C4-2B (cell line): ENCODE measurements at regions not wholly inside any gene's neighbourhood (a gene's known extent, or its start where the extent isn't known, plus 50 kb on each side); places are given as distances from the start of the nearest gene placed in this dataset.
"Not testable (repeated sequence)": the region's sequence is repeated elsewhere in the genome, so short reads cannot be mapped to it uniquely, and the experiment has no call there.

Experiments
- H3K27ac ChIP-seq: fragments of 450-650 bp; 2 replicates; pipeline ENCODE4 v1.5.1; 2017
- ZFX ChIP-seq: fragments of 450-650 bp; IDR thresholded peaks from 2 replicates; pipeline ENCODE4 v1.6.1; 2017
- TF ChIP-seq, protein P1 (sequence below): fragments of 450-650 bp; conservative IDR thresholded peaks from 2 replicates; pipeline ENCODE4 v1.5.1; 2017; ENCODE audit warnings: mild to moderate bottlenecking

GRCh38 chr5:89662499-89662898, 747.1 kb downstream of the CETN3 start:
- H3K27ac ChIP-seq, result no peak overlapping the region
- TF ChIP-seq ZFX, result no peak
- TF ChIP-seq, protein P1, sequence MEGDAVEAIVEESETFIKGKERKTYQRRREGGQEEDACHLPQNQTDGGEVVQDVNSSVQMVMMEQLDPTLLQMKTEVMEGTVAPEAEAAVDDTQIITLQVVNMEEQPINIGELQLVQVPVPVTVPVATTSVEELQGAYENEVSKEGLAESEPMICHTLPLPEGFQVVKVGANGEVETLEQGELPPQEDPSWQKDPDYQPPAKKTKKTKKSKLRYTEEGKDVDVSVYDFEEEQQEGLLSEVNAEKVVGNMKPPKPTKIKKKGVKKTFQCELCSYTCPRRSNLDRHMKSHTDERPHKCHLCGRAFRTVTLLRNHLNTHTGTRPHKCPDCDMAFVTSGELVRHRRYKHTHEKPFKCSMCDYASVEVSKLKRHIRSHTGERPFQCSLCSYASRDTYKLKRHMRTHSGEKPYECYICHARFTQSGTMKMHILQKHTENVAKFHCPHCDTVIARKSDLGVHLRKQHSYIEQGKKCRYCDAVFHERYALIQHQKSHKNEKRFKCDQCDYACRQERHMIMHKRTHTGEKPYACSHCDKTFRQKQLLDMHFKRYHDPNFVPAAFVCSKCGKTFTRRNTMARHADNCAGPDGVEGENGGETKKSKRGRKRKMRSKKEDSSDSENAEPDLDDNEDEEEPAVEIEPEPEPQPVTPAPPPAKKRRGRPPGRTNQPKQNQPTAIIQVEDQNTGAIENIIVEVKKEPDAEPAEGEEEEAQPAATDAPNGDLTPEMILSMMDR, result no peak

- TF ChIP-seq, protein P1, result no peak
- no peak for TF ChIP-seq ZFX
- no peak overlapping the region for H3K27ac ChIP-seq
Measured at GRCh38 chr5:89638871-89639270, 755.9 kb upstream of the MEF2C start.

- not testable (repeated sequence) for H3K27ac ChIP-seq
Measured at GRCh38 chr5:89634176-89634575, 751.2 kb upstream of the MEF2C start.

DNA sequence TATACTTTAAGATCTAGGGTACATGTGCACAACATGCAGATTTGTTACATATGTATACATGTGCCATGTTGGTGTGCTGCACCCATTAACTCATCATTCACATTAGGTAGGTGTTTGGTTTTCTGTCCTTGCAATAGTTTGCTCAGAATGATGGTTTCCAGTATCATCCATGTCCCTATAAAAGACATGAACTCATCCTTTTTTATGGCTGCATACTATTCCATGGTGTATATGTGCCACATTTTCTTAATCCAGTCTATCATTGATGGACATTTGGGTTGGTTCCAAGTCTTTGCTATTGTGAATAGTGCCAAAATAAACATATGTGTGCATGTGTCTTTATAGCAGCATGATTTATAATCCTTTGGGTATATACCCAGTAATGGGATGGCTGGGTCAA, 747.1 kb upstream of the MEF2C start:
- H3K27ac ChIP-seq, result not testable (repeated sequence)

DNA sequence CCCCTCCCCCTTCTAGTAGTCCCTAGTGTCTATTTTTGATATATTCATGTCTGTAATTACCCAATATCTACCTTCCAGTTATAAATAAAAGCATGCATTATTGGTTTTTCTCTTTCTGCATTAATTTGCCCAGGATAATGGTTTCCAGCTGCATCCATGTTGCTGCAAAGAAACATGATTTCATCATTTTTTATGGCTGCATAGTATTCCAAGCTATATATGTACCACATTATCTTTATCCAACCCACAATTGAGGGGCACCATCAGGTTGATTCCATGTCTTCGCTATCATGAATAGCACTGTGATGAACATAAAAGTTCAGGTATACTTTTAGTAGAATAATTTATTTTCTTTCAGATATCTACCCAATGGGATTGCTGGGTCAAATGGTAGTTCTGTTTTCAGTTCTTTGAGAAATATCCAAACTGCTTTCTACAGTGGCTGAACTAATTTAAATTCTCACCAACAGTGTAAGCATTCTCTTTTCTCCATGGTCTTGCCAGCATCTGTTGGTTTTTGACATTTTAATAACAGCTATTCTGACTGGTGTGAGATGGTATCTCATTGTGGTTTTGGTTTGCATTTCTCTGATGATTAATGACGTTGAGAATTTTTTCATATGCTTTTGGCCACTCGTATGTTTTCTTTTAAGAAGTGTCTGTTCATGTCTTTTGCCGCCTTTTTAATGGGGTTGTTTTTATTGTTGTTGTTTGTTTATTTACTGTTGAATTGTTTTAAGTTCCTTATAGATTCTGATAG, 746.1 kb upstream of the MEF2C start:
- no peak overlapping the region for H3K27ac ChIP-seq
- TF ChIP-seq, protein P1, result no peak
- TF ChIP-seq ZFX, result no peak

- H3K27ac ChIP-seq, result no peak overlapping the region
- TF ChIP-seq, protein P1, result no peak
- TF ChIP-seq ZFX, result no peak
Measured at GRCh38 chr5:89615839-89616518, 733.0 kb upstream of the MEF2C start.

DNA sequence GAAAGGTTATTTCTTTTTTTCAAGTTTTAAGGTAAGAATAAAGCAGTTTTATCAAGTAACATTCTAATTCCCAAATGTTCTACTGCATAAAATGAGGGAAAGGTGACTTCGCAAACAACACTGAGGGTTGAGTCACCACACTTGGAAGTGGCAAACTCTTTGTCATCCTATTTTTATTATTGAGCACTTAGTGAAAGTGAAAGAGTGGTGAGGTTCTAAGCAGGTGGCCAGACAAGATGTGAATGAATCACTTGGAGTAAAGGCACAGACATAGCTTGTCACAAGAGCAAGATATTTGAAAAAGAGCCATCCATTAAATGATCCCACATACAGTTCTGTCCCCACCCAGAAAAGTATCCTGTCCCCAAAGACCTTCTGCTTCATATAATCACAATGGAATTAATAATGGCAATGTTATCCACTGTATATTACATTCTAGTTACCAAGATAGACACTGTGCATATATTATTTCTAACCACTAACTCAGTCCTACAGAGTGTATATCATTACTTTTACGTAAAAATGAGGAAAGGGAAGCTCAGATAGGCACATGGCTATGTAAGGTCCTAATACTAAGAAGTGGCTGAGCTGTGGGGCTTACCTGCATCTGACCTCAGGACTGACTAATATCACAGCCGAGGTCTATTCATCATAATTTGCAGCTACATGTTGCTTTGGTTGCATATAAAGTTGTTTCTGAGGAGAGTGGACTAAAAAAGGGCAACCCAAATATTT, 730.4 kb upstream of the MEF2C start:
- H3K27ac ChIP-seq, result no peak overlapping the region

More for the DNA sequence above, 730.4 kb upstream of the MEF2C start:
- TF ChIP-seq, protein P1, result no peak
- TF ChIP-seq ZFX, result no peak
